Suprapubic skin (tissue), 4 donors: ENCODE measurements at regions not wholly inside any gene's neighbourhood (a gene's known extent, or its start where the extent isn't known, plus 50 kb on each side); places are given as distances from the start of the nearest gene placed in this dataset.
A peak's percentile ranks its signal among the peaks of the same experiment; 100 is the strongest.

Experiments
- DNase-seq, 2 donors: peaks; one replicate each; pipeline ENCODE4 v3.0.0-alpha.2; 2019; ENCODE audit warnings: low spot score in 2 of 2
- H3K27ac ChIP-seq: fragments of 200-600 bp; sonication (generic); one replicate; pipeline ENCODE4 v1.5.1; 2019
- H3K27me3 ChIP-seq: fragments of 200-600 bp; sonication (generic); one replicate; pipeline ENCODE4 v1.5.1; 2019
- H3K36me3 ChIP-seq: fragments of 200-600 bp; sonication (generic); one replicate; pipeline ENCODE4 v1.5.1; 2019
- H3K4me1 ChIP-seq: fragments of 200-600 bp; sonication (generic); one replicate; pipeline ENCODE4 v1.5.1; 2019
- H3K4me3 ChIP-seq: fragments of 200-600 bp; sonication (generic); one replicate; pipeline ENCODE4 v1.5.1; 2019; ENCODE audit warnings: mild to moderate bottlenecking
- H3K9me3 ChIP-seq: fragments of 200-600 bp; sonication (generic); one replicate; pipeline ENCODE4 v1.5.1; 2019
- EP300 ChIP-seq: sonication (generic); formaldehyde crosslinking; IDR thresholded peaks from one replicate; pipeline ENCODE4 v1.6.1; 2017; ENCODE audit warnings: antibody characterized with exemption
- POLR2A ChIP-seq, 2 donors: fragments of 450-650 bp; IDR thresholded peaks; one replicate each; pipeline ENCODE4 v1.6.1; 2017; ENCODE audit warnings: antibody characterized with exemption in 2 of 2, mild to moderate bottlenecking in 2 of 2, moderate library complexity in 2 of 2
- POLR2AphosphoS5 ChIP-seq, 3 donors: sonication (generic); formaldehyde crosslinking; IDR thresholded peaks; one replicate each; pipeline ENCODE4 v1.6.1; 2017; ENCODE audit warnings: antibody characterized with exemption in 3 of 3
- WGBS: methylation state at CpG from one replicate; pipeline ENCODE4 v1.1.5; 2018; 5-methylcytosine and 5-hydroxymethylcytosine counted together
- TF ChIP-seq, protein P1 (sequence below), 2 donors: fragments of 200-600 bp in 1 of 2; fragments of 450-650 bp in 1 of 2; sonication (generic) in 1 of 2; IDR thresholded peaks; one replicate each; pipeline ENCODE4 v1.5.1; 2016 to 2019; ENCODE audit warnings: antibody characterized with exemption in 2 of 2, mild to moderate bottlenecking in 1 of 2, moderate library complexity in 1 of 2

DNA sequence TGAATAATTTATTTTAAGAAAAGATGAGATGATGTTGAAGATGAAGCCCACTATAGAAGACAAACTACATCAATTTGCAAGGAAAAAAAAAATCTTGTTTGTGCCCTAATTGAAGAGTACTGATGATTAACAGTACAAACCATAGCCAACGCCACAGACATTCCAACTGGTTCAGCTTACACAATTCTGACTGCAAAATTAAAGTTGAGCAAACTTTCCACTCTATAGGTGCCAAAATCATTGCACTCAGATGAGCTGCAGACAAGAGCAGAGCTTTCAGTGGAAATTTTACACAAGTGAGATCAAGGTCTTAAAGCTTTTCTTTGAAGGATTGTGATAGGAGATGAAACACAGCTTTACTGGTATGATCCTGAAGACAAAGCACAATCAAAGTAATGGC is 85.3 kb downstream of the OGFRL1 start:
- Histone ChIP-seq H3K9me3 (no peaks in the 10 kb centered on the region), H3K4me1 (no peaks in the 10 kb centered on the region), H3K4me3 (no peak overlapping the region), H3K36me3 (no peaks in the 10 kb centered on the region), H3K27ac (no peak overlapping the region), H3K27me3 (no peaks in the 10 kb centered on the region)
- TF ChIP-seq EP300 (no peak), POLR2A (IDR thresholded peaks at IDR 0.05) (no peak), POLR2AphosphoS5 (IDR thresholded peaks at IDR 0.05) (no peak)
- TF ChIP-seq, protein P1, sequence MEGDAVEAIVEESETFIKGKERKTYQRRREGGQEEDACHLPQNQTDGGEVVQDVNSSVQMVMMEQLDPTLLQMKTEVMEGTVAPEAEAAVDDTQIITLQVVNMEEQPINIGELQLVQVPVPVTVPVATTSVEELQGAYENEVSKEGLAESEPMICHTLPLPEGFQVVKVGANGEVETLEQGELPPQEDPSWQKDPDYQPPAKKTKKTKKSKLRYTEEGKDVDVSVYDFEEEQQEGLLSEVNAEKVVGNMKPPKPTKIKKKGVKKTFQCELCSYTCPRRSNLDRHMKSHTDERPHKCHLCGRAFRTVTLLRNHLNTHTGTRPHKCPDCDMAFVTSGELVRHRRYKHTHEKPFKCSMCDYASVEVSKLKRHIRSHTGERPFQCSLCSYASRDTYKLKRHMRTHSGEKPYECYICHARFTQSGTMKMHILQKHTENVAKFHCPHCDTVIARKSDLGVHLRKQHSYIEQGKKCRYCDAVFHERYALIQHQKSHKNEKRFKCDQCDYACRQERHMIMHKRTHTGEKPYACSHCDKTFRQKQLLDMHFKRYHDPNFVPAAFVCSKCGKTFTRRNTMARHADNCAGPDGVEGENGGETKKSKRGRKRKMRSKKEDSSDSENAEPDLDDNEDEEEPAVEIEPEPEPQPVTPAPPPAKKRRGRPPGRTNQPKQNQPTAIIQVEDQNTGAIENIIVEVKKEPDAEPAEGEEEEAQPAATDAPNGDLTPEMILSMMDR (IDR thresholded peaks at IDR 0.05) = no peak
- DNase-seq = no peak
- 54% methylated on average over 1 of the region's 1 CpG for WGBS

DNA sequence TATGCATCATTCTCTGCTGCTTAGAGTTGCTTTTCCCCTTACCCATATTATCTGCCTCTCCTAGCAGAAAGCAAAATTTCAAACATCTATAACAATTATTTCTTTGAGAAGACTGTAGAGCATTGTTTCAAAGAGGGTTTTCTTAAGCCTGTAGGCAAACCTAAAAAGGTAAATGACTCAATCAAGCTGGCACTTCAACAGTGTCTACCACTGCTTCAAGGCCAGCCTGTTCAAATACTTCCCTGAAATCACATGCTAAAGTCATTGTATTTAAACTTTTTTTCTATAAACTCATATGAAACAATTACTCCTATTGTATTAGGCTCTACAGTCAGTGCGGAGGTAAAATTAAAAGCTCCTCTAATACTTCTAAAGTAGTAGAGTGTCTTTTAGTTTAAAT is 87.1 kb downstream of the OGFRL1 start:
- no peak overlapping the region for H3K27ac ChIP-seq
- no peaks in the 10 kb centered on the region for H3K36me3 ChIP-seq
- 69% methylated on average over 1 of the region's 1 CpG for WGBS
- H3K27me3 ChIP-seq = no peaks in the 10 kb centered on the region
- no peaks in the 10 kb centered on the region for H3K4me1 ChIP-seq
- H3K4me3 ChIP-seq = no peak overlapping the region
- no peak for DNase-seq
- TF ChIP-seq POLR2A (IDR thresholded peaks at IDR 0.05) = no peak
- no peak for TF ChIP-seq EP300
- TF ChIP-seq, protein P1 (IDR thresholded peaks at IDR 0.05) = no peak
- no peak for TF ChIP-seq POLR2AphosphoS5 (IDR thresholded peaks at IDR 0.05)
- no peaks in the 10 kb centered on the region for H3K9me3 ChIP-seq

DNA sequence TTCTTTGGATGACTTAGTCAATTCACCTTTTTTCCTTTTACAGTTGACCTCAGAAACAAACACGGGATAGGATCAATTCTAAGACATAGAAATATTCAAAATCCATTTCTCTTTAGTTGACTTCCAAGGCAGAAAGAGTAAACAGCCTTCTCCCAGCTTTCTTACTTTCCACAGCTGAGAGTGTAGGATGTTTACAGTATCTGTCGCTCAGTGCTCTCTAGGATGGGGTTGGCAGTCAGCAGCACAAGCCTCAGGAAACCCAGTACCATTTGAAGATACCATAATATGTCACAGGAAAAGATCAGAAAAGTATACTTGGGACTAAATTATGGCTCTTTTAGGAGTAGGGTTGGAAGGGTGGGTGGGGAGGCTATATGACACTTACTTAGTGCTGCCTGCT is 88.2 kb downstream of the OGFRL1 start:
- WGBS = 90% methylated on average over 2 of the region's 2 CpGs
- no peak overlapping the region for H3K27ac ChIP-seq
- no peaks in the 10 kb centered on the region for H3K27me3 ChIP-seq
- no peak overlapping the region for H3K4me3 ChIP-seq
- TF ChIP-seq EP300 (no peak), POLR2AphosphoS5 (IDR thresholded peaks at IDR 0.05) (no peak)
- no peaks in the 10 kb centered on the region for H3K9me3 ChIP-seq
- DNase-seq = no peak
- no peaks in the 10 kb centered on the region for H3K36me3 ChIP-seq
- no peaks in the 10 kb centered on the region for H3K4me1 ChIP-seq

DNA sequence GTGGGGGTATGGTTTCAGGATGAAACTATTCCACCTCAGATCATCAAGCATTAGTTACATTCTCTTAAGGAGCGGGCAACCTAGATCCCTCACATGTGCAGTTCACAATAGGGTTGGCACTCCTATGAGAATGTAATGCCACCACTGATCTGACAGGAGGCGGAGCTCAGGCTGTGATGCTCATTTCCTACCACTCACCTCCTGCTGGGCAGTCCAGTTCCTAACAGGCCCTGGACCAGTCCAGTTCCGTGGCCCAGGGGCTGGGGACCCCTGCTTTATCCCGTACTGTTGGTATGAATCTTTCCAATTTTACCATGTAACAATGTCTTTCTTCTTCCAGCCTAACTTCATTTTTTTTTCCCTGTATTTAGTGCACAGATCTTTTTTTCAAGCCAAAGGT is 94.9 kb downstream of the OGFRL1 start:
- Histone ChIP-seq H3K36me3 (no peaks in the 10 kb centered on the region), H3K27ac (no peak overlapping the region), H3K4me3 (no peak overlapping the region), H3K4me1 (peaks cover 19% of the 10 kb centered on the region), H3K27me3 (no peaks in the 10 kb centered on the region), H3K9me3 (no peaks in the 10 kb centered on the region)
- TF ChIP-seq POLR2A (IDR thresholded peaks at IDR 0.05) (no peak), EP300 (no peak), POLR2AphosphoS5 (IDR thresholded peaks at IDR 0.05) (no peak)
- TF ChIP-seq, protein P1 (IDR thresholded peaks at IDR 0.05) = no peak
- WGBS = 72% methylated on average over 4 of the region's 4 CpGs
- no peak for DNase-seq

DNA sequence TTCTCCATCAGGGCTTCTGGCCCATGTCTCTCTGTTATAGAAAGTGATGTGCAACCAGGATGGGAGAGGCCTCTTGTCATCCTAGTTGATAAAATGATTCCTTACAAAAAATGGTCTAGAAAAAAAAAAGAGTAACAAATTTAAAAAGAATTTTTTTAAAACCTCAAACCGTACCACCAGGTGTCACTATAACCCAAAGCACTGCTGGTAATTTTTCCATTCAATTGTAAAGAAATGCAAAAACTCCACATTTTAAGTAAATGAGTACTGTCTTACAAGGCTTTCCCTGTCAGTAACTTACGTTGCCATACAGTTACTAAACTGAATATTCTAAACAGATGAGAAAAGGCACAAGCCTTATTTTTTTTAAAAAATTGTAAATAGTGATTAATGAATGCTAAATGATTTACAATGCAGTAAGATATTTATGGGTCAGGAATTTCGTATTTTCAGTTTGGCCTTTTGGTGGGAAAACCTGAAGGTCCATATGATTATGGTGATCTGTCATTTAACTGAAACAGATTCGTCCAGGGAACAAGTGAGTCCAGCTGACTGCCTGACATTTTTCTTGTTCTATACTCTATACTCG is 95.4 kb downstream of the OGFRL1 start:
- peaks cover 23% of the 10 kb centered on the region for H3K4me1 ChIP-seq
- no peak overlapping the region for H3K27ac ChIP-seq
- 46% methylated on average over 5 of the region's 5 CpGs for WGBS

More for the DNA sequence above, 95.4 kb downstream of the OGFRL1 start:
- Histone ChIP-seq H3K27me3 (no peaks in the 10 kb centered on the region), H3K36me3 (no peaks in the 10 kb centered on the region), H3K4me3 (no peak overlapping the region), H3K9me3 (no peaks in the 10 kb centered on the region)
- TF ChIP-seq POLR2AphosphoS5 (IDR thresholded peaks at IDR 0.05) = no peak
- TF ChIP-seq, protein P1 (IDR thresholded peaks at IDR 0.05) = peak; percentile 39 to 43
- DNase-seq = no peak
